DND-41 (cell line): ENCODE measurements at regions not wholly inside any gene's neighbourhood (a gene's known extent, or its start where the extent isn't known, plus 50 kb on each side); places are given as distances from the start of the nearest gene placed in this dataset.

Experiments
- ATAC-seq: fragments of 200-7000 bp; cut with Tn5 transposase; 3 replicates; pipeline ENCODE4 v1.9.1; 2021; ENCODE audit warnings: low read depth; ENCODE audit not compliant: insufficient read depth
- DNase-seq: peaks from one replicate; pipeline ENCODE4 v3.0.0-alpha.2; 2020
- H2AFZ ChIP-seq: 2 replicates; pipeline ENCODE4 v1.6.0; 2012; ENCODE audit warnings: low read depth, low read length
- H3K27ac ChIP-seq: 2 replicates; pipeline ENCODE4 v1.5.1; 2012; ENCODE audit warnings: low read length, inconsistent platforms
- H3K27me3 ChIP-seq: fragments of 200-600 bp; sonication (generic); 2 replicates; pipeline ENCODE4 v1.6.0; 2012; ENCODE audit warnings: low read length, mild to moderate bottlenecking, inconsistent platforms; ENCODE audit not compliant: insufficient read depth, poor library complexity
- H3K36me3 ChIP-seq: 2 replicates; pipeline ENCODE4 v1.5.1; 2012; ENCODE audit warnings: low read length, inconsistent platforms; ENCODE audit not compliant: insufficient read depth
- H3K4me1 ChIP-seq: 2 replicates; pipeline ENCODE4 v1.5.1; 2012; ENCODE audit warnings: mild to moderate bottlenecking, low read length; ENCODE audit not compliant: insufficient read depth
- H3K4me2 ChIP-seq: 2 replicates; pipeline ENCODE4 v1.6.0; 2012; ENCODE audit warnings: mild to moderate bottlenecking, moderate library complexity, low read length, inconsistent platforms; ENCODE audit not compliant: insufficient read depth
- H3K4me3 ChIP-seq, 2 experiments: fragments of 200-600 bp in 1 of 2; shearing (Covaris generic) in 1 of 2; 2 replicates each; pipeline ENCODE4 v1.5.1; 2012 to 2016; ENCODE audit warnings: inconsistent platforms in 2 of 2, low read length in 2 of 2, mild to moderate bottlenecking in 2 of 2, low read depth in 1 of 2, moderate library complexity in 1 of 2
- H3K79me2 ChIP-seq: 2 replicates; pipeline ENCODE4 v1.6.0; 2012; ENCODE audit warnings: low read length, inconsistent platforms; ENCODE audit not compliant: insufficient read depth
- H3K9ac ChIP-seq: 2 replicates; pipeline ENCODE4 v1.6.0; 2012; ENCODE audit warnings: low read depth, mild to moderate bottlenecking, inconsistent platforms, low read length, moderate library complexity
- H3K9me3 ChIP-seq: 2 replicates; pipeline ENCODE4 v1.5.1; 2012; ENCODE audit warnings: low read length, moderate library complexity, mild to moderate bottlenecking, inconsistent platforms; ENCODE audit not compliant: insufficient read depth, severe bottlenecking
- H4K20me1 ChIP-seq: 2 replicates; pipeline ENCODE4 v1.6.0; 2012; ENCODE audit warnings: low read length; ENCODE audit not compliant: insufficient read depth
- EZH2 ChIP-seq: IDR thresholded peaks from 3 replicates; pipeline ENCODE4 v1.6.1; 2012; ENCODE audit warnings: borderline replicate concordance, low read depth, mild to moderate bottlenecking, moderate library complexity, low read length, inconsistent platforms; ENCODE audit not compliant: severe bottlenecking
- TF ChIP-seq, protein P1 (sequence below): IDR thresholded peaks from 2 replicates; pipeline ENCODE4 v1.5.1; 2012; ENCODE audit warnings: borderline replicate concordance, low read length, moderate library complexity, mild to moderate bottlenecking; ENCODE audit not compliant: poor library complexity, severe bottlenecking; ENCODE audit errors: extremely low read depth

DNA sequence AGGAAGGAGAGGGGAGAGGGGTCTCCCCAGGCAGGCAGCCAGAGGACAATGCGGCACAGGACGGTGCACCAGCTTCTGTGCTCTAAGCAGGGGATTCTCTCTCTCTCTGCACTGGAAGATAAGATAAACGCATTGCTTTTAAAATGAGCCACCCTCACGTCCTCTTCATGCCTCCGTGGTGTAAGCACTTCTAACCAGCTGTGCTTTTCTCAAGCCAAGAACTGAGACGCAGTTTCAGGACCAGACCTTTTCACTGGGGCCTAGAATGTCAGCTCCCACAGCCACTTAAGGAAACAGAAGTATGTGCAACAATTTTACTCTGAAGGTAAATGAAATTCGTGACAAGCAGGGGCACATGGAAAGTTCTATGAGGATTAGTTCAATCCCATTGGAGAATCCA, 82.4 kb downstream of the PSMB1 start:
- no peak overlapping the region for H2AFZ ChIP-seq
- no peak for ATAC-seq

DNA sequence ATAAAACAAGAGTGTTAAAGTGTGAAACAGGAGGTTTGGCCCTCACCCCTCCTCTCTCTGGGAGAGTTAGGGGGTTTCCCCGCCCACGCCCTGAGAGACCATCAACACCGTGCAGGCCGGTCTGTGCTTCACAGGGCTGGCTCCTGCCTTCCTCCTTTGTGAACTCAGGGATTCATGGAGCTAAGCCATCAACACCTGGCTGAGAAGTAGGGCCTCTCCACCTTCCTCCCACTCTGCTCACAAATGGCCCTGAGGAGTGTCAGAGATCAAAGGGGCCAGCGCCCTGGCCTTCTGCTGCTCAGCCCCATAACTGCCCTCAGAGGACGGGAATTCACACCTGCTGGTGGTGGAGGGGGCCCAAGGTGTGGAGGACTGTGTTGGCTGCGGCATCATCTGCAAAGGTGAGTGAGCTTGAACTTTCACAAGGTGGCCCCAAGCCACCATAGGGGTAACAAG, 88.6 kb downstream of the PSMB1 start:
- peaks cover 12% of the 10 kb centered on the region for H3K27me3 ChIP-seq
- H3K4me3 ChIP-seq = no peak overlapping the region
- no peak for DNase-seq
- TF ChIP-seq, protein P1, sequence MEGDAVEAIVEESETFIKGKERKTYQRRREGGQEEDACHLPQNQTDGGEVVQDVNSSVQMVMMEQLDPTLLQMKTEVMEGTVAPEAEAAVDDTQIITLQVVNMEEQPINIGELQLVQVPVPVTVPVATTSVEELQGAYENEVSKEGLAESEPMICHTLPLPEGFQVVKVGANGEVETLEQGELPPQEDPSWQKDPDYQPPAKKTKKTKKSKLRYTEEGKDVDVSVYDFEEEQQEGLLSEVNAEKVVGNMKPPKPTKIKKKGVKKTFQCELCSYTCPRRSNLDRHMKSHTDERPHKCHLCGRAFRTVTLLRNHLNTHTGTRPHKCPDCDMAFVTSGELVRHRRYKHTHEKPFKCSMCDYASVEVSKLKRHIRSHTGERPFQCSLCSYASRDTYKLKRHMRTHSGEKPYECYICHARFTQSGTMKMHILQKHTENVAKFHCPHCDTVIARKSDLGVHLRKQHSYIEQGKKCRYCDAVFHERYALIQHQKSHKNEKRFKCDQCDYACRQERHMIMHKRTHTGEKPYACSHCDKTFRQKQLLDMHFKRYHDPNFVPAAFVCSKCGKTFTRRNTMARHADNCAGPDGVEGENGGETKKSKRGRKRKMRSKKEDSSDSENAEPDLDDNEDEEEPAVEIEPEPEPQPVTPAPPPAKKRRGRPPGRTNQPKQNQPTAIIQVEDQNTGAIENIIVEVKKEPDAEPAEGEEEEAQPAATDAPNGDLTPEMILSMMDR = no peak
- no peak for TF ChIP-seq EZH2
- H3K27ac ChIP-seq = no peak overlapping the region
- H3K4me1 ChIP-seq = no peaks in the 10 kb centered on the region
- ATAC-seq = no peak
- H4K20me1 ChIP-seq = no peaks in the 10 kb centered on the region
- no peak overlapping the region for H2AFZ ChIP-seq
- peaks cover 17% of the 10 kb centered on the region for H3K9me3 ChIP-seq
- H3K36me3 ChIP-seq = no peaks in the 10 kb centered on the region
- no peak overlapping the region for H3K4me2 ChIP-seq
- no peak overlapping the region for H3K9ac ChIP-seq
- no peaks in the 10 kb centered on the region for H3K79me2 ChIP-seq

More for the DNA sequence above, 82.4 kb downstream of the PSMB1 start:
- no peaks in the 10 kb centered on the region for H4K20me1 ChIP-seq
- TF ChIP-seq EZH2 = no peak
- TF ChIP-seq, protein P1 = no peak
- no peaks in the 10 kb centered on the region for H3K36me3 ChIP-seq
- peaks cover 14% of the 10 kb centered on the region for H3K9me3 ChIP-seq
- H3K4me2 ChIP-seq = no peak overlapping the region
- no peak overlapping the region for H3K27ac ChIP-seq
- no peaks in the 10 kb centered on the region for H3K4me1 ChIP-seq
- H3K79me2 ChIP-seq = no peaks in the 10 kb centered on the region
- no peak overlapping the region for H3K9ac ChIP-seq
- H3K4me3 ChIP-seq = no peak overlapping the region
- H3K27me3 ChIP-seq = peaks cover 6% of the 10 kb centered on the region
- no peak for DNase-seq

DNA sequence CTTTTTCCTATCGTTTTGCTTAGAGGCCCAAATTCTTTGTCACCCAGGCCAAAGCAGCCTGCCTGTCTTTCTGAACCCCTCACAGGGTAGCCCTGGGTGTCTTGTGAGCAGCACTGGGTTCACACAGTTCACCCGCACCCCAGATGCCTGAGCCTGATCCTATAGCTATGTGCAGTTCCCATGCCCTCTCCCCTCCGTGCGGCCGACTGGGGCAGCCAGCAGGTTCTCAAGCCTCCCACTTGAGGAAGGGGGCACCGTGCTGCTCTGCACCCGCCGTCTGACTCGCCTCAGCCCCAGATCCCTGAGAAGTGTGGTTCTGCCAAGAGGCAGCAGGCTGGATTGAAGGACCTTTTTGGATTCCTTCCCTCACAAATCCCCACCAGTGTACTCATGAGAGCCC, 89.0 kb downstream of the PSMB1 start:
- Histone ChIP-seq H3K4me3 (no peak overlapping the region), H3K9me3 (peaks cover 17% of the 10 kb centered on the region), H2AFZ (no peak overlapping the region), H3K27me3 (peaks cover 14% of the 10 kb centered on the region), H3K4me2 (no peak overlapping the region), H4K20me1 (no peaks in the 10 kb centered on the region), H3K4me1 (no peaks in the 10 kb centered on the region), H3K27ac (no peak overlapping the region), H3K79me2 (no peaks in the 10 kb centered on the region), H3K36me3 (no peaks in the 10 kb centered on the region), H3K9ac (no peak overlapping the region)
- DNase-seq (no peak), ATAC-seq (no peak)
- TF ChIP-seq, protein P1 = no peak
- TF ChIP-seq EZH2 = no peak

DNA sequence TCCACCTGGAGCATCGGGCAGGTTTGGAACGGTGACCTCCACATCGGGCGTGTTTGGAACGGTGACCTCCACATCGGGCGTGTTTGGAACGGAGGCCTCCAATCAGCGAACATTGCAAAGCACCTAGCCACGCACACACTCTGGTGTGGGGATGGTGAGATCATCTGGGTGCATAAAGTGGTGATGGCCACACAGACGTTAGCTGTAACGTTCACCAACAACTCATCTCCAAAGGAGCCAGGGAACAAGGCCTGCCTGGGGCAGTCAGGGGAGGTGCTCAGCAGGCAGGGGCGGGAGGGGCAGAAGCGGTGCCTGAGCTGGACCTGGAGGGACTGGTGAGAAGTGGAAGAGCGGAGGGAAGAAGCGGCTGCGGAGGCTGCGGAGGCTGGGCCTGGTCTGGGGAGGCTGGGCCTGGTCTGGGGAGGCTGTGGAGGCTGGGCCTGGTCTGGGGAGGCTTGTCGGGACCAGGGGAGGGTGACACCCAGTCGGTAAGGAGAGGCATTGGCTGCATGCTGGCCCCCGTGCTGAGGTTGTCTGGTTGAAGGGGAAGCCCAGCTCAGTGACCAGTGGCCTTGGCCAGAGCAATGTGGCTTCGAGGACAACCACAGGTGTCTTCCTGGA, 89.9 kb downstream of the PSMB1 start:
- H4K20me1 ChIP-seq = no peaks in the 10 kb centered on the region
- no peak for ATAC-seq
- no peak overlapping the region for H3K27ac ChIP-seq
- H3K4me1 ChIP-seq = no peaks in the 10 kb centered on the region
- H3K4me3 ChIP-seq = no peak overlapping the region
- peaks cover 14% of the 10 kb centered on the region for H3K27me3 ChIP-seq
- H3K9me3 ChIP-seq = peaks cover 14% of the 10 kb centered on the region
- no peak overlapping the region for H3K4me2 ChIP-seq
- no peak overlapping the region for H3K9ac ChIP-seq
- no peak overlapping the region for H2AFZ ChIP-seq
- H3K79me2 ChIP-seq = no peaks in the 10 kb centered on the region
- TF ChIP-seq, protein P1 = no peak
- TF ChIP-seq EZH2 = no peak
- H3K36me3 ChIP-seq = no peaks in the 10 kb centered on the region
- no peak for DNase-seq
